HK-2 (cell line): ENCODE measurements at regions not wholly inside any gene's neighbourhood (a gene's known extent, or its start where the extent isn't known, plus 50 kb on each side); places are given as distances from the start of the nearest gene placed in this dataset.
"Not testable (repeated sequence)": the region's sequence is repeated elsewhere in the genome, so short reads cannot be mapped to it uniquely, and the experiment has no call there.

Experiments used
- DNase-seq: peaks from one replicate; pipeline ENCODE4 v3.0.0-alpha.2; 2018; ENCODE audit not compliant: unreplicated experiment

DNA sequence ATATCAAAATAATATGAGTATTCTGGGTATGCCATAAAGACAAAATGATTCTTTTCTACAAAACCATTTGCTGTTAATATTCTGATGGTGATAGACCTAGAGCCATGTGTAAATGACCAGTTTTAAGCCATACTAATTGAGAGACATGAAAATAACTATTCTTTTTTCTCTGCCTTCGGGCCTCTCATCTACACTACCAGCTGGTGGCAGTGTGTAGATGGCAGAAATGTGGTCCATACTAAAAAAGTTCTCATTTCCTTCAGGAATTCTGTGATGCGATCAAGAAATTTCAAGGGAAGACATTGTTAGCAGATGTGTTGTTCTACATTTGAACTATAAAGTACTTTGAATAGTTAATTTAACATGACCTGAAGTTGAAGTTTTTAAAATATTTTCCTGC lies 485.2 kb downstream of the TRIB2 start:
- DNase-seq: no peak

DNA sequence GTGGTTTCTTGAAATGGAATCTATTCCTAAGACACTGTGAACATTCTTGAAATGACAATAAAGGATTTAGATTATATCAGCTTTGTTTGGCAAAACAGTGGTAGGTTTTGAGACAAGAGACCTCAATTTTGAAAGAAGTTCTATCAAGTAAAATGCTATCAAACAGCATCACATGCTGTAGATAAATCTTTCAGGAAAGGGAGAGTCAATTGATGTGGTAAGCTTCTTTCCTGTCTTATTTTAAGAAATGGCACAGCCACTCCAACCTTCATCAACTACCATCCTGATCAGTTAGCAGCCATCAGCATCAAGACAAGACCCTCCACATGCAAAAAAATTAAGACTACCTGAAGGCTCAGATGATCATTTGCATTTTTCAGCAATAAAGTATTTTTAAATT lies 495.4 kb downstream of the TRIB2 start:
- no peak for DNase-seq

DNA sequence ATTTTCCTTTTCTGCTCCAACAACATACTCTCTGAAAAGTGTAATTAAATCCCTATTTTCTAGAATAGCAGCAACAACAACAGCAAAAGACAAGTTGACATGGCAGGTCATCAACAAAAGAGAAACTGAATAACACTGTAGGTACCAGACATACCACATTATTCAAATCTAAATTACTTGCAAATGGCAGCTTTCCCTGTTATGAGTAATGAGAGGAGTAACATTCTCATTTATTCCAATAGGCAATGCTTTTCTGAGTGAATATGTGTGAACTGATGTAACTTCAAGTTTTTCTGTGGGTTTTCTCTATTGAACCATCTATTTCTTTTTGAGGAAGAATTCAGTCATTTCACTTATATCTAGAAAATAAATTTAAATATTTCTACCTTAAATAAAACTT lies 501.5 kb downstream of the TRIB2 start:
- DNase-seq: no peak

- DNase-seq: no peak
Measured at GRCh38 chr2:13227578-13227977, 510.8 kb downstream of the TRIB2 start.

DNA sequence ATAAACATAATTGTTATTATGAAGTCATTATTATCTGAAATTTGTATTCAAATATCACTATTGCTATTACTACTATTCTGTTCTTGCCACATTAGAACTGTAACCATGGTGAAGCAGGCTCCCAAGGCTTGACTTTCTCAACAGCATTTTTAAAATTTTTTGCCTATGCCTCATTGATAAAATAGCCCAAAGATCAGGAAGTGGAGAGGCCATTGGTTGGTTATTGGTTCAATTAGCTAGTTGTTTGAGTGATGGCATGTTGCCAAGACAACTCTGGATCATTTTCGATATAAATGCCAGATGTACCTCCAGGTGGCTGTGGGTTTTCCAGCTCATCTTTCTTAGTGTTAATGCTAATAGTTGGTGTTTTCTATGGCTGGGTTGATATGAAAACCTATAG lies 513.5 kb downstream of the TRIB2 start:
- no peak for DNase-seq

- no peak for DNase-seq
Measured at GRCh38 chr2:13240061-13240460, 523.3 kb downstream of the TRIB2 start.

DNA sequence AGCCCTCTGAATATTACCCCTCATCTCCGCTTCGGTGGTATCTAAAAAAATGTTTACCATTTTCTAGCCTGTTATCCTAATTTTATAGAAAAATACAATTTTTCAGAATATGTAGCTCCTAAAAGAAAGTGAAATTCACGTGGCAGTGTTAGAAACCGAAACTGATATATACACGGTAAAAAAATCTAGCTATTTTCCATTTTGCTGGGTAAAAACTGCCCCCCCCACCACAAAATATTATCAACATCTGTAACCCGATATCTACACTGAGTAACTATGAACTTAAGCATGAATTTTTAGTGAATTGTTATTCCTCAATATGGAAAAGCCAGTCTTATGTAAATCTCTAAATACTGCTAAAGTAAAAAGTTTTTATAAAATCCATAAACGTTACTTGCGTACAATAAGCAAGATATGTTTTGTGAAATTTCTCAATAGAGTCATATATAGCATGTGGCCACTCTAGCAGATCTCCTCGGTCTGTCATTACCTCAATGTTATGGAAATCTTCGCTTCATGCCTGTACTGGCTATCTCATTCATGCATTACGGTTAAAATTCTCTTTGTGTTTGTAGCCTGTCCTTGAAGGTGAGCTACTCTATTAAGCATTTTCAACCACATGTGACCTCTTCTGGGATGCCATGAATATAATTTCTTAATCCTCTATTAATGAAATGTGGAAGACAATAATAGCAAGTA lies 524.2 kb downstream of the TRIB2 start:
- DNase-seq: no peak

DNA sequence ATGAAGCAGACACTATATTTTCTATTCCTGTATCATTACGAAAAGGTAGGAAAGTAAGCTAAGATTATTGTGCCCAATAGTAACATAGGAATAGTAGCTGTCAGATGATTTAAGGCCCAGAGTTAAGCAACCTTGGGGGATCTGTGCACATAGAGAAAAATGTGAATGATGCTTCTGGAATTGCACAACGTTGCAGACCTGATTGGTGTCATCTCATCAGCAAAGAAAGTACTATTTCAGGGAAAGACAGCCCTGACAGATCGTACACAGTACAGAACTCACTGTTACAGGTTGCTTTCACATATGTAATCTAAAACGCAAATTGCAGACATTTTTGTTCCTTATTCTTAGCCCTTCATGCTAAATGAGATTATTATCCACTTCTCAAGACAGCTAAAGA lies 535.9 kb downstream of the TRIB2 start:
- DNase-seq: no peak

GRCh38 chr2:13255485-13255884 lies 538.7 kb downstream of the TRIB2 start:
- DNase-seq: no peak

- no peak for DNase-seq
Measured at GRCh38 chr2:13260402-13260801, 543.7 kb downstream of the TRIB2 start.

DNA sequence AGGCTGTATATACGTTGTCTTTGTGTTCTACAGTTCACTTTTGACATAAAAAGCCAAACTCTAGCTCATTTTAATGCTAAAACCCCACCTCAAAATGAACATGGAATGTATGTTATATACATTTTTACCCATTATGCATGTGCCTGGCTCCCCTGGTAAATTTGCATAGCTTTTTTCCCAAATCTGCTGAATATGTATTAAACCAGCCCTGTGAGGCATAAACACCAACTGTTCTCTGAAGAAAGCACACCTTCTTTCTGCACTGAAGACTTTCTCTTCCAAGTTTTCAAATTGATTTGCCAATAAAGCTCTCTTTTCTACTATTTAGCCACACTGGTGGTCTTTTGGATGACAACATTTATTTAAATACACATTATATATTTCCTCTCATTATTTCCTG lies 549.4 kb downstream of the TRIB2 start:
- no peak for DNase-seq

- DNase-seq: no peak
Measured at GRCh38 chr2:13284688-13285087, 568.0 kb downstream of the TRIB2 start.

DNA sequence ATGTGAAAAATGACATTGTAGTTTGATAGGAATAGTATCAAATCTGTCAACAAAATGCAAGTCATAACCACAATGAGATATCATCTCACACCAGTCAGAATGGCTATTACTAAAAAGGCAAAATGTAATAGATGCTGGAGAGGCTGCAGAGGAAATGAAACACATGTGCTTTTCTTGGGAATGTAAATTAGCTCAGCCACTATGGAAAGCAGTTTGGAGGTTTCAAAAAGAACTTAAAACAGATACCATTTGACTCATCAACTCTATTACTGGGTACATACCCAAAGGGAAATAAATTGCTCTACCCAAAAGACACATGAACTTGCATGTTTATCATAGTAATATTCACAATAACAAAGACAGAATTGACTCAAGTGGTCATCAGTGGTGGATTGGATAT lies 572.6 kb downstream of the TRIB2 start:
- no peak for DNase-seq

DNA sequence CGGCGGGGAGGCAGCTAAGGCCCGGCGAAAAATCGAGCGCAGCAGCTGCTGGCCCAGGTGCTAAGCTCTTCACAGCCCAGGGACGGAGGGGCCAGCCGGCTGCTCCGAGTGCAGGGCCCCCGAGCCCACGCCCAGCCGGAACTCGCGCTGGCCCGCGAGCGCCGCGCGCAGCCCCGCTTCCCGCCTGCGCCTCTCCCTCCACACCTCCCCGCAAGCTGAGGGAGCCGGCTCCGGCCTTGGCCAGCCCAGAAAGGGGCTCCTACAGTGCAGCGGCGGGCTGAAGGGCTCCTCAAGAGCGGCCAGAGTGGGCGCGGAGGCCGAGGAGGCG lies 591.7 kb downstream of the TRIB2 start:
- not testable (repeated sequence) for DNase-seq

GRCh38 chr2:13308989-13309388 lies 592.3 kb downstream of the TRIB2 start:
- no peak for DNase-seq

DNA sequence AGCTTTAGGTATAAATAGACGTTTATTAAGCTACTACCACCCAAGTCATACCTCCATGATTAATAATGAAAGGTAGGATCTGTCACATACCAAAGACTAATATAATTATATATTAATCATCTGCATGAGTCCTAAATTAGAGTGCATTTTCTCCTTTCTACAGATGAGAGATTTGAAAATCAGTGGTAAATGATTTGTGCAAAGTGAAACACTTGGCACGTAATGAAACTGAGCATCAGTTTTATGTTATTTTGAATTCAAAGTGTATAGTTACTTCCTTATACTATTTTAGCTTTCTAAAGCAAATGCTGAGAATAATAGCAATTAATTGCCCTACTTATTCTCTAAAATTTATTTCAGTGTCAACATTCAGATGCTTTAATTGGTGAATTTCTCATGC lies 615.3 kb downstream of the TRIB2 start:
- no peak for DNase-seq

- DNase-seq: not testable (repeated sequence)
Measured at GRCh38 chr2:13334071-13334470, 617.3 kb downstream of the TRIB2 start.

DNA sequence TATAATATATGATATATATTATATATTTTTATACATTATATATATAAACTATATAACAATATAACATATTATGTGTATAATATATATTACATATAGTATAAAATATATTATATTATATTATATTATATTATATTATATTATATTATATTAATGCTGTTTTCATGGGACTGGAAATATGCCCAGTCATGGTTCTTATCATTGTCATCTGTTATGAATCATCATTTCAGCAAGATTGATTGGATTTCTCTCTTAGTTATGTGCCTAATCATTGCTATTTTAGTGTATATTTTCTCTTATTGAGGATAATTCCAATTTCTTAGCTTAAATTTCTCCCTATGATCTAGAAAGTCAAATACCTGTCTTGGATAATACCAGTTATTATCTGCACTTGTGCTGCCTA lies 617.8 kb downstream of the TRIB2 start:
- DNase-seq: no peak

- DNase-seq: no peak
Measured at GRCh38 chr2:13335862-13336535, 619.3 kb downstream of the TRIB2 start.

GRCh38 chr2:13351068-13351467 lies 634.3 kb downstream of the TRIB2 start:
- DNase-seq: no peak

DNA sequence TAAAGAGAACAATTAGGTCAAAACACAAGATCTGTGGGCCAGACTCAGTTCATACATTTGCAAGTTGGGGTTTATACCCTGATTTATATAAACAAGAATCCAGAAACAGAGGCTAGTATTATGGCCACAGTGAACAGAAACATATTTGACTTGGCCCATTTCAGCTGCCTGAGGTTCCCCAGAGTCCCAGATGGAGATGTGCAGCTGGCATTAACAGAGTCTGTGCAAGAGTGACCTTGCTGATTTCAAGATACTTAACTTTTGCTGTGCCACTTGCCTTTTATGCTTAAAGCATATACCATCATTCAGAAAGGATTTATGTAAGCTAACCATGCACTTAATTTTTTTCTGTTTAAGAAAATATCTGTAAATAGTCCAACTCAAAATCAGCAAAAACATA lies 636.3 kb downstream of the TRIB2 start:
- DNase-seq: no peak

- no peak for DNase-seq
Measured at GRCh38 chr2:13354031-13354430, 637.3 kb downstream of the TRIB2 start.

DNA sequence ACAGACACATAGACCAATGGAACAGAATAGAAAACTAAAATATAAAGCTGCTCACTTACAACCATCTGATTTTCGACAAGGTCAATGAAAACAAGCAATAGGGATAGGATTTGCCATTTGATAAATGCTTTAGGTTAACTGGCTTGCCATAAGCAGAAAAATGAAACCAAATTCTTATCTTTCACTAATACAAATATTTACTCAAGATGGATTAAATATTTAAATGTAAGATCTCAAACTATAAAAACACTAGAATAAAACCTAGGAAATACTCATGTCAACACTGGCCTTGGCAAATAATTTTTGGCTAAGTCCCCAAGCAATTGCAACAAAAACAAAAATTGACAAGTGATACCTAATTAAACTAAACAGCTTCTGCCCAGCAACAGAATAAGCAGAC lies 665.2 kb downstream of the TRIB2 start:
- DNase-seq: not testable (repeated sequence)

DNA sequence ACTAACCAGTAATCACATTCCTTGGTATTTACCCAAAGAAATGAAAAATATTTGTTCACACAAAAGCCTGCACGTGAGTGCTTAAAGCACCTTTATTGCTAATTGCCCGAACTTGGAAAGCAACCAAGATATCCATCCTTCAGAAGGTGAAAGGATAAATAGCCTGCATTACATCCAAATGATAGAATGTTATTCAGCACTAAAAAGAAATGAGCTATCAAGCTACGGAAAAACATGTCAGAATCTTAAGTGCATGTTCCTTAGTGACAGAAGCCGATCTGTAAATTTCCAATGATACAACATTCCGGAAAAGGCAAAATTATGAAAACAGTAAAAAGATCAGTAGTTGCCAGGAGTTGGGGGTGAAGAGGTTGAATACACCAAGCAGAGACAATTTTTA lies 672.4 kb downstream of the TRIB2 start:
- not testable (repeated sequence) for DNase-seq
